ENCODE measurements at regions not wholly inside any gene's neighbourhood (a gene's known extent, or its start where the extent isn't known, plus 50 kb on each side); places are given as distances from the start of the nearest gene placed in this dataset.
A peak's percentile ranks its signal among the peaks of the same experiment; 100 is the strongest.

- TF ChIP-seq CTCF (IDR thresholded peaks at IDR 0.05; ENCODE audit: insufficient read depth in 1 of 2, low read depth in 1 of 2, low read length in 1 of 2, severe bottlenecking in 1 of 2, unreplicated experiment in 1 of 2), result no peak
- Mint-ChIP-seq H3K9me3 (ENCODE audit: unreplicated experiment) (no peaks in the 10 kb centered on the region), H3K36me3 (ENCODE audit: insufficient read depth, unreplicated experiment) (no peaks in the 10 kb centered on the region), H3K4me3 (ENCODE audit: unreplicated experiment) (no peak overlapping the region), H3K27ac (ENCODE audit: unreplicated experiment) (no peak overlapping the region), H3K27me3 (ENCODE audit: insufficient read depth, unreplicated experiment) (no peaks in the 10 kb centered on the region), H3K4me1 (ENCODE audit: low read depth, unreplicated experiment) (peaks cover 21% of the 10 kb centered on the region)
- H3K27me3 ChIP-seq (replicated peaks; ENCODE audit: control insufficient read depth, insufficient read depth, low read length), result no peaks in the 10 kb centered on the region
- no peaks in the 10 kb centered on the region for H3K36me3 ChIP-seq (ENCODE audit: control insufficient read depth, insufficient read depth, low read length)
- peaks cover 13% of the 10 kb centered on the region for H3K4me1 ChIP-seq
- POLR2A ChIA-PET, result no interaction called here
- no peaks in the 10 kb centered on the region for H3K9me3 ChIP-seq
- no peak for DNase-seq
- H3K4me3 ChIP-seq (ENCODE audit: low read depth, low read length), result no peak overlapping the region
- intact Hi-C loops (cut with micrococcal nuclease; ENCODE audit: unreplicated experiment), result loop anchor here (2.0 kb wide), 1 partner anchor 21 kb away; no protein-coding TSS in a partner anchor
- BruUV-seq (replicated peaks), result no TSS peak
- CTCF ChIA-PET, result no interaction called here
These were observed 62.2 kb upstream of the PKDCC start for GRCh38 chr2:41985573-41986095.

DNA sequence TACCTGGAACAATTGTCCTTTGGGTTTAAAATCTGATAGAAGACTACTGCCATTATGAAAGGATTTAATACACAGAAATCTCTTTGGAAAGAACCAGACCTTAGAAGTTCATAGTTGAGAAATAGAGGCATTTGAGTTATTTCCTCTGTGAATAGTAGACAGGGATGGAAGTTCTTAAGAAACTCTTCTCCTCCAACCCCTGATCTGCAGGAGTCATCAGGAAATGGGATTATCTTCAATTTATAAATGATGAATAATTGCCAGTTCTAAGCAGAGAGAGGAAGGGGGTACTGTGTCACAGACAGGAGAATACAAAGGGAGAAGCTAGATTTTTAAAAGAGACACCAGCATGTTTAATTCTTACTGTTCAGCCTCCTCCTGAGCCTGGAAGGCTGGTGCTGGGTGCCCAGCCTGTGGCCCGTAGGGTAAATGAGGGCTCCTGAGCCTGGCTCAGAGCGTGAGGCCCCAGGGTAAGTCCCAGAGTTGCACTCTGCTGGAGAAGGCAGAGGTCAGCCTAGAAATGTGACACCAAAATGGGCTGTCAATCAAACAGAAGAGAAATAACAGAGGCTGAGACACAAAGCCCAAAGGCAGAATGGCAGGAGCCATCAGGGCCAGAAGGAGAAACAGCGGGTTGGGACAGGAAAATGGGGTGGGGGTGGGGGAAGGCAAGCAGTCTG, 58.2 kb upstream of the PKDCC start:
- Mint-ChIP-seq H3K4me3 (ENCODE audit: unreplicated experiment) (no peak overlapping the region), H3K27ac (ENCODE audit: unreplicated experiment) (peak overlapping the region; percentile 38), H3K27me3 (ENCODE audit: insufficient read depth, unreplicated experiment) (no peaks in the 10 kb centered on the region), H3K9me3 (ENCODE audit: unreplicated experiment) (no peaks in the 10 kb centered on the region), H3K4me1 (ENCODE audit: low read depth, unreplicated experiment) (peaks cover 27% of the 10 kb centered on the region), H3K36me3 (ENCODE audit: insufficient read depth, unreplicated experiment) (no peaks in the 10 kb centered on the region)
- H3K9me3 ChIP-seq, result no peaks in the 10 kb centered on the region
- H3K36me3 ChIP-seq (ENCODE audit: control insufficient read depth, insufficient read depth, low read length), result no peaks in the 10 kb centered on the region
- no TSS peak for BruUV-seq (replicated peaks)
- POLR2A ChIA-PET, result no interaction called here
- CTCF ChIA-PET, result interaction anchor here (0.6 kb wide), 1 partner anchor 19 kb away, joined by 3 read pairs; no protein-coding TSS in a partner anchor
- no peak for TF ChIP-seq CTCF (IDR thresholded peaks at IDR 0.05; ENCODE audit: insufficient read depth in 1 of 2, low read depth in 1 of 2, low read length in 1 of 2, severe bottlenecking in 1 of 2, unreplicated experiment in 1 of 2)
- peaks cover 20% of the 10 kb centered on the region for H3K4me1 ChIP-seq
- peak; percentile 37 to 59 for DNase-seq
- no peak overlapping the region for H3K4me3 ChIP-seq (ENCODE audit: low read depth, low read length)
- no peaks in the 10 kb centered on the region for H3K27me3 ChIP-seq (replicated peaks; ENCODE audit: control insufficient read depth, insufficient read depth, low read length)
- intact Hi-C loops (cut with micrococcal nuclease; ENCODE audit: unreplicated experiment), result no loop called here

- Mint-ChIP-seq H3K27ac (ENCODE audit: unreplicated experiment) (no peak overlapping the region), H3K4me1 (ENCODE audit: low read depth, unreplicated experiment) (peaks cover 27% of the 10 kb centered on the region), H3K27me3 (ENCODE audit: insufficient read depth, unreplicated experiment) (no peaks in the 10 kb centered on the region), H3K4me3 (ENCODE audit: unreplicated experiment) (no peak overlapping the region), H3K9me3 (ENCODE audit: unreplicated experiment) (no peaks in the 10 kb centered on the region), H3K36me3 (ENCODE audit: insufficient read depth, unreplicated experiment) (no peaks in the 10 kb centered on the region)
- no peak for DNase-seq
- Histone ChIP-seq H3K4me1 (peaks cover 20% of the 10 kb centered on the region), H3K4me3 (ENCODE audit: low read depth, low read length) (no peak overlapping the region), H3K27me3 (replicated peaks; ENCODE audit: control insufficient read depth, insufficient read depth, low read length) (no peaks in the 10 kb centered on the region), H3K36me3 (ENCODE audit: control insufficient read depth, insufficient read depth, low read length) (no peaks in the 10 kb centered on the region), H3K9me3 (no peaks in the 10 kb centered on the region)
- BruUV-seq (replicated peaks), result no TSS peak
- ChIA-PET CTCF (no interaction called here), POLR2A (no interaction called here)
- intact Hi-C loops (cut with micrococcal nuclease; ENCODE audit: unreplicated experiment), result no loop called here
- no peak for TF ChIP-seq CTCF (IDR thresholded peaks at IDR 0.05; ENCODE audit: insufficient read depth in 1 of 2, low read depth in 1 of 2, low read length in 1 of 2, severe bottlenecking in 1 of 2, unreplicated experiment in 1 of 2)
These were observed 57.6 kb upstream of the PKDCC start for GRCh38 chr2:41990245-41990644.
